H9 (cell line): ENCODE measurements at regions not wholly inside any gene's neighbourhood (a gene's known extent, or its start where the extent isn't known, plus 50 kb on each side); places are given as distances from the start of the nearest gene placed in this dataset.
"Not testable (repeated sequence)": the region's sequence is repeated elsewhere in the genome, so short reads cannot be mapped to it uniquely, and the experiment has no call there.

ENCODE experiments used
- DNase-seq: peaks from one replicate; pipeline ENCODE4 v3.0.0-alpha.2; 2017
- H2AFZ ChIP-seq: one replicate; pipeline ENCODE4 v1.6.1; 2013; ENCODE audit warnings: mild to moderate bottlenecking, low read length, control low read depth, moderate library complexity
- H2AK5ac ChIP-seq: 2 replicates; pipeline ENCODE4 v1.6.1; 2013; ENCODE audit warnings: low read length, control low read depth, mixed read lengths; ENCODE audit not compliant: insufficient read length
- H2BK120ac ChIP-seq: one replicate; pipeline ENCODE4 v1.6.1; 2013; ENCODE audit warnings: low read depth, mild to moderate bottlenecking, low read length, control low read depth, inconsistent platforms; ENCODE audit not compliant: poor library complexity, severe bottlenecking
- H2BK12ac ChIP-seq: 2 replicates; pipeline ENCODE4 v1.6.1; 2013; ENCODE audit warnings: low read length, control low read depth, mixed read lengths, low read depth; ENCODE audit not compliant: insufficient read length
- H2BK15ac ChIP-seq: 2 replicates; pipeline ENCODE4 v1.6.1; 2013; ENCODE audit warnings: low read depth, low read length, control low read depth
- H2BK20ac ChIP-seq: one replicate; pipeline ENCODE4 v1.6.1; 2013; ENCODE audit warnings: low read depth, mild to moderate bottlenecking, low read length, control low read depth, inconsistent platforms; ENCODE audit not compliant: poor library complexity, severe bottlenecking
- H2BK5ac ChIP-seq: 2 replicates; pipeline ENCODE4 v1.6.1; 2013; ENCODE audit warnings: low read length, control low read depth, mixed read lengths; ENCODE audit not compliant: insufficient read length
- H3K14ac ChIP-seq: 2 replicates; pipeline ENCODE4 v1.6.1; 2013; ENCODE audit warnings: low read length, control low read depth; ENCODE audit not compliant: insufficient read depth
- H3K18ac ChIP-seq: 2 replicates; pipeline ENCODE4 v1.6.1; 2013; ENCODE audit warnings: low read depth, mild to moderate bottlenecking, mixed read lengths, low read length, control low read depth; ENCODE audit not compliant: insufficient read length
- H3K23ac ChIP-seq: 2 replicates; pipeline ENCODE4 v1.6.1; 2013; ENCODE audit warnings: low read length, control low read depth, mixed read lengths, low read depth; ENCODE audit not compliant: insufficient read length
- H3K23me2 ChIP-seq: 2 replicates; pipeline ENCODE4 v1.6.1; 2013; ENCODE audit warnings: low read depth, mild to moderate bottlenecking, mixed read lengths, low read length, control low read depth; ENCODE audit not compliant: insufficient read length, poor library complexity, severe bottlenecking
- H3K27ac ChIP-seq: 2 replicates; pipeline ENCODE4 v1.5.1; 2013; ENCODE audit warnings: low read length, control low read depth, mixed read lengths, low read depth; ENCODE audit not compliant: insufficient read length
- H3K27me3 ChIP-seq: 2 replicates; pipeline ENCODE4 v1.6.1; 2013; ENCODE audit warnings: low read length, control low read depth, inconsistent platforms; ENCODE audit not compliant: insufficient read depth
- H3K4ac ChIP-seq: 2 replicates; pipeline ENCODE4 v1.6.1; 2013; ENCODE audit warnings: low read depth, mild to moderate bottlenecking, control low read depth, inconsistent platforms, low read length, moderate library complexity
- H3K4me1 ChIP-seq: 2 replicates; pipeline ENCODE4 v1.6.1; 2013; ENCODE audit warnings: low read length, control low read depth, inconsistent platforms; ENCODE audit not compliant: insufficient read depth
- H3K4me2 ChIP-seq: 2 replicates; pipeline ENCODE4 v1.6.1; 2013; ENCODE audit warnings: low read length, control low read depth, mixed read lengths; ENCODE audit not compliant: insufficient read length, insufficient read depth
- H3K56ac ChIP-seq: 2 replicates; pipeline ENCODE4 v1.6.1; 2013; ENCODE audit warnings: low read depth, mild to moderate bottlenecking, mixed read lengths, low read length, control low read depth; ENCODE audit not compliant: insufficient read length
- H3K79me1 ChIP-seq: 2 replicates; pipeline ENCODE4 v1.6.1; 2013; ENCODE audit warnings: low read depth, mild to moderate bottlenecking, moderate library complexity, low read length, control low read depth, inconsistent platforms; ENCODE audit not compliant: insufficient read depth, poor library complexity, severe bottlenecking
- H3K79me2 ChIP-seq: 2 replicates; pipeline ENCODE4 v1.6.1; 2013; ENCODE audit warnings: low read length, control low read depth, inconsistent platforms; ENCODE audit not compliant: insufficient read depth
- H3K9ac ChIP-seq: 2 replicates; pipeline ENCODE4 v1.6.1; 2013; ENCODE audit warnings: low read length, control low read depth, mixed read lengths; ENCODE audit not compliant: insufficient read length; ENCODE audit errors: extremely low read depth
- H3K9me3 ChIP-seq: one replicate; pipeline ENCODE4 v1.6.1; 2013; ENCODE audit warnings: low read depth, low read length, inconsistent platforms; ENCODE audit not compliant: control insufficient read depth
- H3T11ph ChIP-seq: one replicate; pipeline ENCODE4 v1.6.1; 2013; ENCODE audit warnings: mild to moderate bottlenecking, low read length, control low read depth, inconsistent platforms
- H4K20me1 ChIP-seq: one replicate; pipeline ENCODE4 v1.6.1; 2013; ENCODE audit not compliant: control insufficient read depth, insufficient read length, insufficient read depth
- H4K5ac ChIP-seq: 2 replicates; pipeline ENCODE4 v1.6.1; 2013; ENCODE audit warnings: low read depth, mild to moderate bottlenecking, mixed read lengths, low read length, control low read depth; ENCODE audit not compliant: insufficient read length
- H4K8ac ChIP-seq: replicated peaks from 2 replicates; pipeline ENCODE4 v1.6.1; 2013; ENCODE audit warnings: low read length, control low read depth, mixed read lengths, low read depth; ENCODE audit not compliant: insufficient read length
- H4K91ac ChIP-seq: 2 replicates; pipeline ENCODE4 v1.6.1; 2013; ENCODE audit warnings: low read depth, mild to moderate bottlenecking, moderate library complexity, mixed read lengths, low read length, control low read depth; ENCODE audit not compliant: insufficient read length
- H3K27ac Mint-ChIP-seq, 3 experiments: 2 replicates in 2 of 3; 3 replicates in 1 of 3; pipeline ENCODE4 v1.8.0; 2020 to 2021; ENCODE audit warnings: mixed read lengths in 3 of 3, mild to moderate bottlenecking in 1 of 3, moderate library complexity in 1 of 3
- H3K27me3 Mint-ChIP-seq: 2 replicates; pipeline ENCODE4 v1.8.0; 2021; ENCODE audit warnings: low read depth, mild to moderate bottlenecking, moderate library complexity, mixed read lengths
- H3K36me3 Mint-ChIP-seq, 3 experiments: 2 replicates in 2 of 3; 3 replicates in 1 of 3; pipeline ENCODE4 v1.8.0; 2020 to 2021; ENCODE audit warnings: low read depth in 3 of 3, mixed read lengths in 3 of 3; ENCODE audit not compliant: insufficient read depth in 1 of 3
- H3K4me1 Mint-ChIP-seq, 2 experiments: 2 replicates each; pipeline ENCODE4 v1.8.0; 2020; ENCODE audit warnings: mixed read lengths in 2 of 2
- H3K4me3 Mint-ChIP-seq, 2 experiments: 2 replicates in 1 of 2; 3 replicates in 1 of 2; pipeline ENCODE4 v1.8.0; 2020 to 2021; ENCODE audit warnings: mild to moderate bottlenecking in 2 of 2, mixed read lengths in 2 of 2, moderate library complexity in 1 of 2
- H3K9me3 Mint-ChIP-seq, 2 experiments: 2 replicates in 1 of 2; 3 replicates in 1 of 2; pipeline ENCODE4 v1.8.0; 2020; ENCODE audit warnings: mild to moderate bottlenecking in 2 of 2, mixed read lengths in 2 of 2, moderate library complexity in 1 of 2
- WGBS: extraction: QIAGEN DNeasy Blood & Tissue Kit; methylation state at CpG from one replicate; pipeline ENCODE4 v1.1.7; 2013; ENCODE audit warnings: missing lambda C conversion rate, low lambda C conversion rate, mixed read lengths; ENCODE audit not compliant: insufficient read length; ENCODE audit errors: extremely low coverage; 5-methylcytosine and 5-hydroxymethylcytosine counted together
- TF ChIP-seq, protein P1 (sequence below): fragments of 200-600 bp; sonication (generic); conservative IDR thresholded peaks from 3 replicates; pipeline ENCODE4 v1.8.0; 2021; ENCODE audit warnings: antibody characterized with exemption, mild to moderate bottlenecking

DNA sequence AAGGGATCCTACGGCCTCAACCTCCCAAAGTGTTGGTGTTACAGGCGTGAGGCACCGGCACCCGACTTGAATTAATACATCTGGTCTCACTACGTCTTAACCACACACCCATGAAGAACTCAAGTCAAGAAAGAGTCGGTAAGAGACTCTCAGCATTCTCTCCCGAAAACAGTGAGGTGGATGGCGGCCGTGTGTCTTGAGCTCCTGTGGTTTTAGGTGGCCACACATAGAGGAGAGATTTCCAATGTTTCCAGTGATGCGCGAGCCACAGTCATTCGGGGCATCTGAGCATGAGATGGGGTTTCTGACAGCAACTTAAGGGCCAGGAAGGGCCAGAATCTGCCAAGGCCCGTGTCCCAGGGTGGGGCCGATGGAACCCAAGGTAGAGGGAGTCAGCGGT is 766.4 kb upstream of the DEFB115 start:
- H2AK5ac ChIP-seq = no peak overlapping the region
- no peak overlapping the region for H3K4me2 ChIP-seq
- no peak overlapping the region for H2BK120ac ChIP-seq
- no peaks in the 10 kb centered on the region for H3K4me1 ChIP-seq
- Mint-ChIP-seq H3K27me3 (peaks cover 3% of the 10 kb centered on the region), H3K9me3 (peaks cover 76 to 78% of the 10 kb centered on the region in 2 experiments), H3K4me1 (no peaks in the 10 kb centered on the region), H3K27ac (no peak overlapping the region), H3K4me3 (no peak overlapping the region), H3K36me3 (peaks cover 14 to 25% (median 18%) of the 10 kb centered on the region in 3 experiments; a peak in 6 of 7 replicates)
- no peak for DNase-seq
- no peak overlapping the region for H4K5ac ChIP-seq
- no CpG with 5 or more reads among the region's 15 CpGs for WGBS
- H3K27ac ChIP-seq = no peak overlapping the region
- H4K91ac ChIP-seq = no peak overlapping the region
- no peak overlapping the region for H3K18ac ChIP-seq
- no peak overlapping the region for H2BK20ac ChIP-seq
- no peaks in the 10 kb centered on the region for H3K23me2 ChIP-seq
- no peak overlapping the region for H2AFZ ChIP-seq
- H2BK15ac ChIP-seq = no peak overlapping the region
- no peak overlapping the region for H3K4ac ChIP-seq
- H3K9ac ChIP-seq = no peak overlapping the region
- TF ChIP-seq, protein P1, sequence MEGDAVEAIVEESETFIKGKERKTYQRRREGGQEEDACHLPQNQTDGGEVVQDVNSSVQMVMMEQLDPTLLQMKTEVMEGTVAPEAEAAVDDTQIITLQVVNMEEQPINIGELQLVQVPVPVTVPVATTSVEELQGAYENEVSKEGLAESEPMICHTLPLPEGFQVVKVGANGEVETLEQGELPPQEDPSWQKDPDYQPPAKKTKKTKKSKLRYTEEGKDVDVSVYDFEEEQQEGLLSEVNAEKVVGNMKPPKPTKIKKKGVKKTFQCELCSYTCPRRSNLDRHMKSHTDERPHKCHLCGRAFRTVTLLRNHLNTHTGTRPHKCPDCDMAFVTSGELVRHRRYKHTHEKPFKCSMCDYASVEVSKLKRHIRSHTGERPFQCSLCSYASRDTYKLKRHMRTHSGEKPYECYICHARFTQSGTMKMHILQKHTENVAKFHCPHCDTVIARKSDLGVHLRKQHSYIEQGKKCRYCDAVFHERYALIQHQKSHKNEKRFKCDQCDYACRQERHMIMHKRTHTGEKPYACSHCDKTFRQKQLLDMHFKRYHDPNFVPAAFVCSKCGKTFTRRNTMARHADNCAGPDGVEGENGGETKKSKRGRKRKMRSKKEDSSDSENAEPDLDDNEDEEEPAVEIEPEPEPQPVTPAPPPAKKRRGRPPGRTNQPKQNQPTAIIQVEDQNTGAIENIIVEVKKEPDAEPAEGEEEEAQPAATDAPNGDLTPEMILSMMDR = no peak
- no peaks in the 10 kb centered on the region for H3K79me2 ChIP-seq
- no peaks in the 10 kb centered on the region for H3K79me1 ChIP-seq
- peaks cover 40% of the 10 kb centered on the region for H3K9me3 ChIP-seq
- H2BK5ac ChIP-seq = no peak overlapping the region
- H3K23ac ChIP-seq = no peak overlapping the region
- H3T11ph ChIP-seq = no peak overlapping the region
- no peaks in the 10 kb centered on the region for H4K20me1 ChIP-seq
- H3K27me3 ChIP-seq = no peaks in the 10 kb centered on the region
- no peak overlapping the region for H4K8ac ChIP-seq
- H3K56ac ChIP-seq = no peak overlapping the region
- no peak overlapping the region for H2BK12ac ChIP-seq
- H3K14ac ChIP-seq = no peak overlapping the region

GRCh38 chr20:30496656-30497055 is 760.8 kb upstream of the DEFB115 start:
- H4K5ac ChIP-seq, H3K4ac ChIP-seq, H3K18ac ChIP-seq, H3K4me1 Mint-ChIP-seq, H2BK5ac ChIP-seq, H3K9ac ChIP-seq, H4K91ac ChIP-seq, H3K23me2 ChIP-seq, H2BK120ac ChIP-seq, DNase-seq, H3K23ac ChIP-seq, H2AFZ ChIP-seq, H3K4me1 ChIP-seq, H3T11ph ChIP-seq, H4K8ac ChIP-seq, H3K79me1 ChIP-seq, H3K27me3 Mint-ChIP-seq, H2BK20ac ChIP-seq, H3K14ac ChIP-seq, H3K27ac Mint-ChIP-seq, H3K4me2 ChIP-seq, H2AK5ac ChIP-seq, H3K4me3 Mint-ChIP-seq, H3K56ac ChIP-seq, H3K27me3 ChIP-seq, H3K36me3 Mint-ChIP-seq, H3K27ac ChIP-seq, H4K20me1 ChIP-seq, H2BK12ac ChIP-seq, H3K79me2 ChIP-seq, H2BK15ac ChIP-seq: not testable (repeated sequence)
- H3K9me3 Mint-ChIP-seq = peaks cover 32 to 47% of the 10 kb centered on the region in 2 experiments
- peaks cover 38% of the 10 kb centered on the region for H3K9me3 ChIP-seq
- no CpG with 5 or more reads among the region's 16 CpGs for WGBS
